GM19372 (cell line): ENCODE measurements at regions not wholly inside any gene's neighbourhood (a gene's known extent, or its start where the extent isn't known, plus 50 kb on each side); places are given as distances from the start of the nearest gene placed in this dataset.

Experiments used
- ATAC-seq: cut with Tn5 transposase; IDR thresholded peaks from one replicate; pipeline ENCODE4 v1.9.1; 2021; ENCODE audit warnings: mild to moderate bottlenecking, low read depth, moderate library complexity; ENCODE audit not compliant: unreplicated experiment

- no peak for ATAC-seq
Observed at GRCh38 chr15:91782221-91782620, 71.3 kb upstream of the SLCO3A1 start.

- ATAC-seq: no peak
Observed at GRCh38 chr15:91783008-91783407, 70.5 kb upstream of the SLCO3A1 start.

- ATAC-seq: no peak
Observed at GRCh38 chr15:91783451-91783850, 70.1 kb upstream of the SLCO3A1 start.

GRCh38 chr15:91784973-91785709 lies 68.4 kb upstream of the SLCO3A1 start:
- ATAC-seq: no peak

- no peak for ATAC-seq
Observed at GRCh38 chr15:91787198-91787597, 66.3 kb upstream of the SLCO3A1 start.

- no peak for ATAC-seq
Observed at GRCh38 chr15:91789136-91789535, 64.4 kb upstream of the SLCO3A1 start.

- ATAC-seq: no peak
Observed at GRCh38 chr15:91790836-91791235, 62.7 kb upstream of the SLCO3A1 start.

- ATAC-seq: no peak
Observed at GRCh38 chr15:91793771-91794170, 59.7 kb upstream of the SLCO3A1 start.

GRCh38 chr15:91795235-91795634 lies 58.3 kb upstream of the SLCO3A1 start:
- no peak for ATAC-seq

GRCh38 chr15:91801836-91802534 lies 51.5 kb upstream of the SLCO3A1 start:
- ATAC-seq: no peak

- no peak for ATAC-seq
Observed at GRCh38 chr15:91803260-91803659, 50.2 kb upstream of the SLCO3A1 start.
